ENCODE measurements at regions not wholly inside any gene's neighbourhood (a gene's known extent, or its start where the extent isn't known, plus 50 kb on each side); places are given as distances from the start of the nearest gene placed in this dataset.

DNA sequence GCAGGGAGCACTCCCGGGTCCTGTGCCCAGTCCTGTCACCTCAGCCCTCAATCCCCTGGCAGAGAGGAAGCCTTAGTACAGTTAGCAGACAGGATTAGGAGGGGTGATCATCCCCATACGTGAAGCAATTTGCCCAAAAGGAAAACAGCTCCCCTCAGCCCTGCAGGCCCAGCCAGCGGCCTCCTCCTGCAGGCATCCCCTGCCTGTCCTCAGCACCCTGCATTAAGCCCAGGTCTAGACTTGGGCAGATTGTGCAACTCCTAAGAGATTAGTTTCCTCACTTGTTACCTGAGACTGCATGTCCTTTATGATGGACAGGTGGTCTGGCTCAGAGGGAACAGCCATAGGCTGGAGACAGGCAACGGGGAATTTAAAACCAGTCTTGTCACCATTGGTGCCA is 95.5 kb upstream of the TMEM45B start:
- no peak overlapping the region for H2BK120ac ChIP-seq (ENCODE audit: low read depth, low read length)
- no CpG with 5 or more reads among the region's 4 CpGs for WGBS, 2 donors (ENCODE audit: extremely low coverage in 2 of 2, insufficient read length in 2 of 2, insufficient replicate concordance in 1 of 2)
- H3K9me3 ChIP-seq (replicated peaks in 1 of 2; ENCODE audit: control insufficient read depth in 2 of 2, insufficient read depth in 1 of 2, low read depth in 1 of 2, low read length in 2 of 2): no peaks in the 10 kb centered on the region
- no peak overlapping the region for H3K27ac ChIP-seq (replicated peaks; ENCODE audit: low read length)
- no peak overlapping the region for H2BK5ac ChIP-seq (ENCODE audit: low read length)
- H3K18ac ChIP-seq (ENCODE audit: low read length): no peak overlapping the region
- no peak overlapping the region for H3K9ac ChIP-seq (ENCODE audit: low read depth, low read length, poor library complexity)
- no peak overlapping the region for H4K91ac ChIP-seq (ENCODE audit: low read depth, low read length, poor library complexity)
- H3K4me1 ChIP-seq (ENCODE audit: control insufficient read depth in 2 of 2, insufficient read depth in 1 of 2, low read depth in 1 of 2, low read length in 2 of 2): peaks cover 0 to 7% of the 10 kb centered on the region in 2 donors
- no peak overlapping the region for H3K4me3 ChIP-seq (ENCODE audit: low read length in 2 of 2)
- H3K14ac ChIP-seq (ENCODE audit: low read length): no peak overlapping the region
- H2AK5ac ChIP-seq (ENCODE audit: low read depth, low read length): no peak overlapping the region
- H2AFZ ChIP-seq (ENCODE audit: low read length): no peak overlapping the region
- DNase-seq (ENCODE audit: low spot score): no peak
- no peaks in the 10 kb centered on the region for H3K36me3 ChIP-seq (replicated peaks in 1 of 2; ENCODE audit: control insufficient read depth in 2 of 2, insufficient read depth in 2 of 2, low read length in 2 of 2)
- no peaks in the 10 kb centered on the region for H3K79me1 ChIP-seq (ENCODE audit: low read depth, low read length)
- H3K23ac ChIP-seq (ENCODE audit: low read depth, low read length, poor library complexity): no peak overlapping the region
- no peak overlapping the region for H4K8ac ChIP-seq (ENCODE audit: low read depth, low read length)
- peaks cover 0 to 31% (median 0%) of the 10 kb centered on the region in 3 experiments for H3K27me3 ChIP-seq (ENCODE audit: control insufficient read depth in 3 of 3, insufficient read depth in 3 of 3, low read depth in 1 of 3, low read length in 3 of 3)
- no peak overlapping the region for H2BK15ac ChIP-seq (ENCODE audit: low read length)
- no peak overlapping the region for H3K4me2 ChIP-seq (ENCODE audit: insufficient read depth, low read length, poor library complexity, severe bottlenecking)
- no peak overlapping the region for H3K4ac ChIP-seq (ENCODE audit: low read length)
- H2BK12ac ChIP-seq (ENCODE audit: low read length): no peak overlapping the region

DNA sequence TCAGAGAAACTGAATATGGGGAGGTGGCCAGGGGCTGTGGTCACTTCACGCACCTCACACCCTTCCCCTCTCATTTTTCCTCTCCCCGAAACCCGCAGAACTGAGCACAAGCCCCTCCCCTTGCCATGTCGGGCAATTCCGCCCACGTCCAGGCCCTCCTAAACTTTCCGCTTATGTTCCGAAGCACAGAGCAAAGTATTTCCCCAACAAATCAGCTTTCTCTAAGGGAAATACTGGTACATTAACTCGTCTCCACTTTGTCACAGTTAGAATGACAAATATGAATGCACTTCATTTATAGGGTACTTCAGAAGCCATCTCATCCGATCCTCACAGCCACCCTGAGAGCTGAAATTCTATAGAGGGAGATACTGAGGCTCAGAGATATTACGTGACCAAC is 94.7 kb upstream of the TMEM45B start:
- no peaks in the 10 kb centered on the region for H3K79me1 ChIP-seq (ENCODE audit: low read depth, low read length)
- WGBS, 2 donors (ENCODE audit: extremely low coverage in 2 of 2, insufficient read length in 2 of 2, insufficient replicate concordance in 1 of 2): no CpG with 5 or more reads among the region's 11 CpGs
- H4K91ac ChIP-seq (ENCODE audit: low read depth, low read length, poor library complexity): no peak overlapping the region
- H2AK5ac ChIP-seq (ENCODE audit: low read depth, low read length): no peak overlapping the region
- H3K4me2 ChIP-seq (ENCODE audit: insufficient read depth, low read length, poor library complexity, severe bottlenecking): no peak overlapping the region
- H2BK120ac ChIP-seq (ENCODE audit: low read depth, low read length): no peak overlapping the region
- H3K4me1 ChIP-seq (ENCODE audit: control insufficient read depth in 2 of 2, insufficient read depth in 1 of 2, low read depth in 1 of 2, low read length in 2 of 2): peaks cover 0 to 7% of the 10 kb centered on the region in 2 donors
- H3K4ac ChIP-seq (ENCODE audit: low read length): no peak overlapping the region
- no peak overlapping the region for H3K4me3 ChIP-seq (ENCODE audit: low read length in 2 of 2)
- H3K27ac ChIP-seq (replicated peaks; ENCODE audit: low read length): no peak overlapping the region
- H4K8ac ChIP-seq (ENCODE audit: low read depth, low read length): no peak overlapping the region
- H3K18ac ChIP-seq (ENCODE audit: low read length): no peak overlapping the region
- no peaks in the 10 kb centered on the region for H3K9me3 ChIP-seq (replicated peaks in 1 of 2; ENCODE audit: control insufficient read depth in 2 of 2, insufficient read depth in 1 of 2, low read depth in 1 of 2, low read length in 2 of 2)
- DNase-seq (ENCODE audit: low spot score): no peak
- H3K14ac ChIP-seq (ENCODE audit: low read length): no peak overlapping the region
- H3K9ac ChIP-seq (ENCODE audit: low read depth, low read length, poor library complexity): no peak overlapping the region
- H2AFZ ChIP-seq (ENCODE audit: low read length): no peak overlapping the region
- no peak overlapping the region for H2BK12ac ChIP-seq (ENCODE audit: low read length)
- no peaks in the 10 kb centered on the region for H3K36me3 ChIP-seq (replicated peaks in 1 of 2; ENCODE audit: control insufficient read depth in 2 of 2, insufficient read depth in 2 of 2, low read length in 2 of 2)
- no peak overlapping the region for H3K23ac ChIP-seq (ENCODE audit: low read depth, low read length, poor library complexity)
- H2BK15ac ChIP-seq (ENCODE audit: low read length): no peak overlapping the region
- peaks cover 0 to 31% (median 0%) of the 10 kb centered on the region in 3 experiments for H3K27me3 ChIP-seq (ENCODE audit: control insufficient read depth in 3 of 3, insufficient read depth in 3 of 3, low read depth in 1 of 3, low read length in 3 of 3)
- no peak overlapping the region for H2BK5ac ChIP-seq (ENCODE audit: low read length)

DNA sequence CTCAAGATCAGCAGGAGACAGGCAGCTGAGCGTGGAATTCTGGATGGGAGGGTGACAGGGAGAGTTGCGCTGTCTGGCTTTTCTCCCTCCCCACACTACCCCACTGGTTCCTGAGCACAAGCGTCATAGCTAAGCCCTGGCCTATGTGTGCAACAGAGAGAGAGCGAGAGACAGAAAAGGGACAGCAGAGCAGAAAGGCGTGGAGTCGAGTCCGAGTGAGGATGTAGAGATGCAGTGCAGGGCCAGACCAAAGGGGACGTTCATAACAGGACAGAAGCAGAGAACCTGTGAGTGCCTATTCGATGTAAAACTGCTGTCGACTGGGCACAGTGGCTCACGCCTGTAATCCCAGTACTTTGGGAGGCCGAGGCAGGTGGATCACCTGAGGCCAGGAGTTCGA is 94.0 kb upstream of the TMEM45B start:
- WGBS, 2 donors (ENCODE audit: extremely low coverage in 2 of 2, insufficient read length in 2 of 2, insufficient replicate concordance in 1 of 2): no CpG with 5 or more reads among the region's 13 CpGs
- H2BK15ac ChIP-seq (ENCODE audit: low read length): no peak overlapping the region
- no peak overlapping the region for H4K91ac ChIP-seq (ENCODE audit: low read depth, low read length, poor library complexity)
- no peak overlapping the region for H2AFZ ChIP-seq (ENCODE audit: low read length)
- no peak overlapping the region for H3K14ac ChIP-seq (ENCODE audit: low read length)
- H3K4me2 ChIP-seq (ENCODE audit: insufficient read depth, low read length, poor library complexity, severe bottlenecking): no peak overlapping the region
- no peak overlapping the region for H4K8ac ChIP-seq (ENCODE audit: low read depth, low read length)
- H2AK5ac ChIP-seq (ENCODE audit: low read depth, low read length): no peak overlapping the region
- no peaks in the 10 kb centered on the region for H3K36me3 ChIP-seq (replicated peaks in 1 of 2; ENCODE audit: control insufficient read depth in 2 of 2, insufficient read depth in 2 of 2, low read length in 2 of 2)
- H3K4me3 ChIP-seq (ENCODE audit: low read length in 2 of 2): no peak overlapping the region
- H3K23ac ChIP-seq (ENCODE audit: low read depth, low read length, poor library complexity): no peak overlapping the region
- H2BK12ac ChIP-seq (ENCODE audit: low read length): no peak overlapping the region
- H3K79me1 ChIP-seq (ENCODE audit: low read depth, low read length): no peaks in the 10 kb centered on the region
- H3K27ac ChIP-seq (replicated peaks; ENCODE audit: low read length): no peak overlapping the region
- H3K4me1 ChIP-seq (ENCODE audit: control insufficient read depth in 2 of 2, insufficient read depth in 1 of 2, low read depth in 1 of 2, low read length in 2 of 2): peaks cover 0 to 7% of the 10 kb centered on the region in 2 donors
- H2BK120ac ChIP-seq (ENCODE audit: low read depth, low read length): no peak overlapping the region
- H3K27me3 ChIP-seq (ENCODE audit: control insufficient read depth in 3 of 3, insufficient read depth in 3 of 3, low read depth in 1 of 3, low read length in 3 of 3): peaks cover 0 to 31% (median 0%) of the 10 kb centered on the region in 3 experiments
- no peaks in the 10 kb centered on the region for H3K9me3 ChIP-seq (replicated peaks in 1 of 2; ENCODE audit: control insufficient read depth in 2 of 2, insufficient read depth in 1 of 2, low read depth in 1 of 2, low read length in 2 of 2)
- no peak overlapping the region for H3K4ac ChIP-seq (ENCODE audit: low read length)
- DNase-seq (ENCODE audit: low spot score): no peak
- H3K9ac ChIP-seq (ENCODE audit: low read depth, low read length, poor library complexity): no peak overlapping the region
- H2BK5ac ChIP-seq (ENCODE audit: low read length): no peak overlapping the region
- peak overlapping the region; percentile 24 for H3K18ac ChIP-seq (ENCODE audit: low read length)

DNA sequence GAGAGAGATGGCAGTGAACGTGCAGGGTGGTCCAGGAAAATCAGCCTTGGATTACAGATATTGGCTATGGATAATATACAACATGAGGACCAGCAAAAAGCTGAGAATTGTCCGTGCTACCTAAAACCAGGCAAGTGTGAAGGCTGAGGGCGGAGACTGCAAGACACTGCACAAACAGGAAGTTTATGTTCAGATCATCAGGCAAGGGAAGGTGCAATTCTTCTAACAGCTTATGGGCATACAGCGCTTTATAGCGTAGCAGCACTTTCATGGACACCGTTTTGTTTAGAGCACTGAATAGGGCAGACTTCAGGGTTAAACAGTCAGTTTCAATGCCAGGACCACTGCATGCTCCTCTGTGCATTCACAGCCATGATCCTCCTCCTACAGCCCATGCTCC is 93.1 kb upstream of the TMEM45B start:
- no CpG with 5 or more reads among the region's 6 CpGs for WGBS, 2 donors (ENCODE audit: extremely low coverage in 2 of 2, insufficient read length in 2 of 2, insufficient replicate concordance in 1 of 2)
- no peak overlapping the region for H2AK5ac ChIP-seq (ENCODE audit: low read depth, low read length)
- no peak overlapping the region for H3K9ac ChIP-seq (ENCODE audit: low read depth, low read length, poor library complexity)
- peaks cover 0 to 31% (median 0%) of the 10 kb centered on the region in 3 experiments for H3K27me3 ChIP-seq (ENCODE audit: control insufficient read depth in 3 of 3, insufficient read depth in 3 of 3, low read depth in 1 of 3, low read length in 3 of 3)
- H2AFZ ChIP-seq (ENCODE audit: low read length): no peak overlapping the region
- no peak overlapping the region for H3K14ac ChIP-seq (ENCODE audit: low read length)
- no peak overlapping the region for H3K23ac ChIP-seq (ENCODE audit: low read depth, low read length, poor library complexity)
- no peaks in the 10 kb centered on the region for H3K36me3 ChIP-seq (replicated peaks in 1 of 2; ENCODE audit: control insufficient read depth in 2 of 2, insufficient read depth in 2 of 2, low read length in 2 of 2)
- H3K27ac ChIP-seq (replicated peaks; ENCODE audit: low read length): no peak overlapping the region
- H2BK120ac ChIP-seq (ENCODE audit: low read depth, low read length): no peak overlapping the region
- no peak overlapping the region for H3K4me2 ChIP-seq (ENCODE audit: insufficient read depth, low read length, poor library complexity, severe bottlenecking)
- no peak overlapping the region for H4K8ac ChIP-seq (ENCODE audit: low read depth, low read length)
- no peaks in the 10 kb centered on the region for H3K79me1 ChIP-seq (ENCODE audit: low read depth, low read length)
- no peak overlapping the region for H2BK12ac ChIP-seq (ENCODE audit: low read length)
- H3K18ac ChIP-seq (ENCODE audit: low read length): no peak overlapping the region
- no peak overlapping the region for H3K4ac ChIP-seq (ENCODE audit: low read length)
- no peak overlapping the region for H4K91ac ChIP-seq (ENCODE audit: low read depth, low read length, poor library complexity)
- H2BK15ac ChIP-seq (ENCODE audit: low read length): no peak overlapping the region
- H3K4me3 ChIP-seq (ENCODE audit: low read length in 2 of 2): no peak overlapping the region
- no peak for DNase-seq (ENCODE audit: low spot score)
- H3K4me1 ChIP-seq (ENCODE audit: control insufficient read depth in 2 of 2, insufficient read depth in 1 of 2, low read depth in 1 of 2, low read length in 2 of 2): peaks cover 0 to 7% of the 10 kb centered on the region in 2 donors
- H2BK5ac ChIP-seq (ENCODE audit: low read length): no peak overlapping the region
- no peaks in the 10 kb centered on the region for H3K9me3 ChIP-seq (replicated peaks in 1 of 2; ENCODE audit: control insufficient read depth in 2 of 2, insufficient read depth in 1 of 2, low read depth in 1 of 2, low read length in 2 of 2)
